ENCODE measurements at regions not wholly inside any gene's neighbourhood (a gene's known extent, or its start where the extent isn't known, plus 50 kb on each side); places are given as distances from the start of the nearest gene placed in this dataset.
"Not testable (repeated sequence)": the region's sequence is repeated elsewhere in the genome, so short reads cannot be mapped to it uniquely, and the experiment has no call there.

- no peak for DNase-seq (ENCODE audit: low spot score)
Measured at GRCh38 chr11:69904974-69905535, 85.8 kb upstream of the FGF3 start.

GRCh38 chr11:69905611-69906452 lies 86.6 kb upstream of the FGF3 start:
- DNase-seq (ENCODE audit: low spot score): no peak

GRCh38 chr11:69906453-69906907 lies 87.3 kb upstream of the FGF3 start:
- DNase-seq (ENCODE audit: low spot score): no peak

GRCh38 chr11:69907611-69908010 lies 88.4 kb upstream of the FGF3 start:
- no peak for DNase-seq (ENCODE audit: low spot score)

GRCh38 chr11:69908511-69909220 lies 89.5 kb upstream of the FGF3 start:
- DNase-seq (ENCODE audit: low spot score): no peak

- DNase-seq (ENCODE audit: low spot score): peak; percentile 84
Measured at GRCh38 chr11:69909561-69910518, 90.6 kb upstream of the FGF3 start.

- DNase-seq (ENCODE audit: low spot score): no peak
Measured at GRCh38 chr11:69910519-69911309, 91.5 kb upstream of the FGF3 start.

- no peak for DNase-seq (ENCODE audit: low spot score)
Measured at GRCh38 chr11:69911310-69912160, 92.3 kb upstream of the FGF3 start.

- DNase-seq (ENCODE audit: low spot score): no peak
Measured at GRCh38 chr11:69912161-69912910, 93.1 kb upstream of the FGF3 start.

GRCh38 chr11:69912911-69913451 lies 93.8 kb upstream of the FGF3 start:
- no peak for DNase-seq (ENCODE audit: low spot score)

- no peak for DNase-seq (ENCODE audit: low spot score)
Measured at GRCh38 chr11:69913591-69914285, 94.5 kb upstream of the FGF3 start.

- no peak for DNase-seq (ENCODE audit: low spot score)
Measured at GRCh38 chr11:69914286-69915150, 95.3 kb upstream of the FGF3 start.

GRCh38 chr11:69915151-69915500 lies 95.9 kb upstream of the FGF3 start:
- no peak for DNase-seq (ENCODE audit: low spot score)

GRCh38 chr11:69915501-69916250 lies 96.5 kb upstream of the FGF3 start:
- peak; percentile 98 for DNase-seq (ENCODE audit: low spot score)

GRCh38 chr11:69916251-69916649 lies 97.0 kb upstream of the FGF3 start:
- DNase-seq (ENCODE audit: low spot score): not testable (repeated sequence)

- DNase-seq (ENCODE audit: low spot score): no peak
Measured at GRCh38 chr11:69916806-69917387, 97.7 kb upstream of the FGF3 start.
